HepG2 (cell line): ENCODE measurements at regions not wholly inside any gene's neighbourhood (a gene's known extent, or its start where the extent isn't known, plus 50 kb on each side); places are given as distances from the start of the nearest gene placed in this dataset.

Experiments
- ISX ChIP-seq: sonication (generic); formaldehyde crosslinking; conservative IDR thresholded peaks from 2 replicates; pipeline ENCODE4 v1.5.0; 2020; ENCODE audit warnings: missing genetic modification reagents
- RAD51 ChIP-seq: fragments of 450-650 bp; IDR thresholded peaks from 2 replicates; pipeline ENCODE4 v1.6.1; 2016; ENCODE audit warnings: borderline replicate concordance
- REPIN1 ChIP-seq: sonication (generic); formaldehyde crosslinking; IDR thresholded peaks from 2 replicates; pipeline ENCODE4 v1.8.0; 2022; ENCODE audit warnings: missing genetic modification reagents, low read depth, mild to moderate bottlenecking, borderline replicate concordance
- SP2 ChIP-seq: sonication (generic); formaldehyde crosslinking; IDR thresholded peaks from 2 replicates; pipeline ENCODE4 v1.5.1; 2020; ENCODE audit warnings: mild to moderate bottlenecking, missing genetic modification reagents
- U2AF2 ChIP-seq: fragments of 200-400 bp; formaldehyde crosslinking; IDR thresholded peaks from 2 replicates; pipeline ENCODE4 v1.6.1; 2017; ENCODE audit warnings: low read depth, mild to moderate bottlenecking, low read length
- ZNF225 ChIP-seq: sonication (generic); formaldehyde crosslinking; IDR thresholded peaks from 2 replicates; pipeline ENCODE4 v1.4.0; 2020; ENCODE audit warnings: mild to moderate bottlenecking, missing genetic modification reagents
- ZNF256 ChIP-seq: sonication (generic); formaldehyde crosslinking; conservative IDR thresholded peaks from 2 replicates; pipeline ENCODE4 v1.4.0; 2020; ENCODE audit warnings: missing genetic modification reagents
- ZNF644 ChIP-seq: IDR thresholded peaks from 2 replicates; pipeline ENCODE4 v1.6.1; 2016; ENCODE audit warnings: low read depth
- TF ChIP-seq, protein P1 (sequence below): sonication (generic); formaldehyde crosslinking; IDR thresholded peaks from 2 replicates; pipeline ENCODE4 v1.5.0; 2020; ENCODE audit warnings: mild to moderate bottlenecking, missing genetic modification reagents
- TF ChIP-seq, protein P2 (sequence below): sonication (generic); formaldehyde crosslinking; conservative IDR thresholded peaks from 2 replicates; pipeline ENCODE4 v1.4.0; 2020; ENCODE audit warnings: missing genetic modification reagents
- TF ChIP-seq, protein P3 (sequence below): sonication (generic); formaldehyde crosslinking; IDR thresholded peaks from 2 replicates; pipeline ENCODE4 v1.8.1; 2023; ENCODE audit warnings: mild to moderate bottlenecking, moderate library complexity, missing genetic modification reagents
- TF ChIP-seq, protein P4 (sequence below): sonication (generic); formaldehyde crosslinking; IDR thresholded peaks from 2 replicates; pipeline ENCODE4 v1.4.0; 2020; ENCODE audit warnings: mild to moderate bottlenecking, missing genetic modification reagents
- TF ChIP-seq, protein P5 (sequence below): sonication (generic); formaldehyde crosslinking; IDR thresholded peaks from 2 replicates; pipeline ENCODE4 v1.8.0; 2022; ENCODE audit warnings: mild to moderate bottlenecking, missing genetic modification reagents, moderate library complexity
- TF ChIP-seq, protein P6 (sequence below): sonication (generic); formaldehyde crosslinking; IDR thresholded peaks from 2 replicates; pipeline ENCODE4 v1.8.1; 2022; ENCODE audit warnings: low read depth, mild to moderate bottlenecking, missing genetic modification reagents
- TF ChIP-seq, protein P7 (sequence below): sonication (generic); formaldehyde crosslinking; IDR thresholded peaks from 2 replicates; pipeline ENCODE4; 2020; ENCODE audit warnings: missing genetic modification reagents, mild to moderate bottlenecking, borderline replicate concordance

DNA sequence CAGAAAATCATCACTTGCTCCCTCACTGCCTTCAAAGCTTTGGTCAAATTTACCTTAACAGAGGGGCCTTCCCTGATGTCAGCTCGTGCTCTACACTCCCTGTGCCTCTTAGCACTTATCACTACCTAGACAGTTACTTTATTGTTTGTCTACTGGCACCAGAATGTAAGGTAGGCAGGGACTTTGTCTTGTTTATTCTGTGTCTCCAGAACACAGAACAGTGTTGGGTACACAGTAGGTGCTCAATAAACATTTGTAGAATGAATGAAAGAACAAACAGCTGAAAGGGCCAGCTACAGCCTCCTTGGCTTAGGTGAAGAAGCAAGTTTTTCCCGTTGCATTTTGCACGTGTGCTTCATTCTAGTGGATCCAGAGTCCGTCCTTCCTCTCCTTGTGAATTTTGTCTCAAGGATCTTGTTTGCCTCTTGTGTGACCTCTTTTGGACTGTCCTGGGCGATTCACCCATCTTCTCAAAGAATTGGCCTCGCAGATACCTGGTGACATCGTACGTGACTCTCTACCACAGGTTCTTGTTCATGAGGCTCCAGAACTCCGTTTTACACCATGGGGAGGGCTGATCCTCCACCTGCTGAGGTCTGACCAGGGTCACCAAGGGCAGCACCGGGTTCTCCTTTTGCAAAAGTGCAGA lies 84.2 kb upstream of the ARMC2 start (continued):
- TF ChIP-seq REPIN1 (CRISPR knock-in tag) (peak; percentile 83), ZNF225 (CRISPR knock-in tag) (no peak), RAD51 (no peak), ZNF644 (CRISPR knock-in tag) (peak; percentile 77; the same call in 1 of the 2 replicates), ISX (no peak), SP2 (CRISPR knock-in tag) (no peak), ZNF256 (no peak), U2AF2 (no peak)
- TF ChIP-seq, protein P1, sequence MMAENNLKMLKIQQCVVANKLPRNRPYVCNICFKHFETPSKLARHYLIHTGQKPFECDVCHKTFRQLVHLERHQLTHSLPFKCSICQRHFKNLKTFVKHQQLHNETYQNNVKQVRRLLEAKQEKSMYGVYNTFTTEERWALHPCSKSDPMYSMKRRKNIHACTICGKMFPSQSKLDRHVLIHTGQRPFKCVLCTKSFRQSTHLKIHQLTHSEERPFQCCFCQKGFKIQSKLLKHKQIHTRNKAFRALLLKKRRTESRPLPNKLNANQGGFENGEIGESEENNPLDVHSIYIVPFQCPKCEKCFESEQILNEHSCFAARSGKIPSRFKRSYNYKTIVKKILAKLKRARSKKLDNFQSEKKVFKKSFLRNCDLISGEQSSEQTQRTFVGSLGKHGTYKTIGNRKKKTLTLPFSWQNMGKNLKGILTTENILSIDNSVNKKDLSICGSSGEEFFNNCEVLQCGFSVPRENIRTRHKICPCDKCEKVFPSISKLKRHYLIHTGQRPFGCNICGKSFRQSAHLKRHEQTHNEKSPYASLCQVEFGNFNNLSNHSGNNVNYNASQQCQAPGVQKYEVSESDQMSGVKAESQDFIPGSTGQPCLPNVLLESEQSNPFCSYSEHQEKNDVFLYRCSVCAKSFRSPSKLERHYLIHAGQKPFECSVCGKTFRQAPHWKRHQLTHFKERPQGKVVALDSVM (CRISPR knock-in tag), result no peak
- TF ChIP-seq, protein P2, sequence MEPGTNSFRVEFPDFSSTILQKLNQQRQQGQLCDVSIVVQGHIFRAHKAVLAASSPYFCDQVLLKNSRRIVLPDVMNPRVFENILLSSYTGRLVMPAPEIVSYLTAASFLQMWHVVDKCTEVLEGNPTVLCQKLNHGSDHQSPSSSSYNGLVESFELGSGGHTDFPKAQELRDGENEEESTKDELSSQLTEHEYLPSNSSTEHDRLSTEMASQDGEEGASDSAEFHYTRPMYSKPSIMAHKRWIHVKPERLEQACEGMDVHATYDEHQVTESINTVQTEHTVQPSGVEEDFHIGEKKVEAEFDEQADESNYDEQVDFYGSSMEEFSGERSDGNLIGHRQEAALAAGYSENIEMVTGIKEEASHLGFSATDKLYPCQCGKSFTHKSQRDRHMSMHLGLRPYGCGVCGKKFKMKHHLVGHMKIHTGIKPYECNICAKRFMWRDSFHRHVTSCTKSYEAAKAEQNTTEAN, result peak; percentile 90
- TF ChIP-seq, protein P3, sequence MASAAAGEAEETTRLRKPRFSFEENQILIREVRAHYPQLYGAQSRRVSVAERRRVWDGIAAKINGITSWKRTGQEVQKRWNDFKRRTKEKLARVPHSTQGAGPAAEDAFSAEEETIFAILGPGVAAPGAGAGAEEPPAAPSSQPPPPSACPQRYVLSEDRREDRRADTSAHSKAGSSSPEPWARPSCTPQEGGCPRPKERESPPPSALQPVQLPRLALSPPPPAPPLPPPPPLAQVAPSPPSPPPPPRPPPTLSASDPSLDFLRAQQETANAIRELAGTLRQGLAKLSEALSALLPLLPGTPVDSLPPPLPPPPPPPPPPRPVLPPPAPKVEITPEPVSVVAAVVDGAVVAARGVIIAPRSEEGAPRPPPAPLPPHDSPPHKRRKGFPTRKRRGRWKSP (CRISPR knock-in tag), result no peak
- TF ChIP-seq, protein P4, sequence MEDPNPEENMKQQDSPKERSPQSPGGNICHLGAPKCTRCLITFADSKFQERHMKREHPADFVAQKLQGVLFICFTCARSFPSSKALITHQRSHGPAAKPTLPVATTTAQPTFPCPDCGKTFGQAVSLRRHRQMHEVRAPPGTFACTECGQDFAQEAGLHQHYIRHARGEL (CRISPR knock-in tag), result no peak
- TF ChIP-seq, protein P5, sequence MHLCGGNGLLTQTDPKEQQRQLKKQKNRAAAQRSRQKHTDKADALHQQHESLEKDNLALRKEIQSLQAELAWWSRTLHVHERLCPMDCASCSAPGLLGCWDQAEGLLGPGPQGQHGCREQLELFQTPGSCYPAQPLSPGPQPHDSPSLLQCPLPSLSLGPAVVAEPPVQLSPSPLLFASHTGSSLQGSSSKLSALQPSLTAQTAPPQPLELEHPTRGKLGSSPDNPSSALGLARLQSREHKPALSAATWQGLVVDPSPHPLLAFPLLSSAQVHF (CRISPR knock-in tag), result no peak
- TF ChIP-seq, protein P6, sequence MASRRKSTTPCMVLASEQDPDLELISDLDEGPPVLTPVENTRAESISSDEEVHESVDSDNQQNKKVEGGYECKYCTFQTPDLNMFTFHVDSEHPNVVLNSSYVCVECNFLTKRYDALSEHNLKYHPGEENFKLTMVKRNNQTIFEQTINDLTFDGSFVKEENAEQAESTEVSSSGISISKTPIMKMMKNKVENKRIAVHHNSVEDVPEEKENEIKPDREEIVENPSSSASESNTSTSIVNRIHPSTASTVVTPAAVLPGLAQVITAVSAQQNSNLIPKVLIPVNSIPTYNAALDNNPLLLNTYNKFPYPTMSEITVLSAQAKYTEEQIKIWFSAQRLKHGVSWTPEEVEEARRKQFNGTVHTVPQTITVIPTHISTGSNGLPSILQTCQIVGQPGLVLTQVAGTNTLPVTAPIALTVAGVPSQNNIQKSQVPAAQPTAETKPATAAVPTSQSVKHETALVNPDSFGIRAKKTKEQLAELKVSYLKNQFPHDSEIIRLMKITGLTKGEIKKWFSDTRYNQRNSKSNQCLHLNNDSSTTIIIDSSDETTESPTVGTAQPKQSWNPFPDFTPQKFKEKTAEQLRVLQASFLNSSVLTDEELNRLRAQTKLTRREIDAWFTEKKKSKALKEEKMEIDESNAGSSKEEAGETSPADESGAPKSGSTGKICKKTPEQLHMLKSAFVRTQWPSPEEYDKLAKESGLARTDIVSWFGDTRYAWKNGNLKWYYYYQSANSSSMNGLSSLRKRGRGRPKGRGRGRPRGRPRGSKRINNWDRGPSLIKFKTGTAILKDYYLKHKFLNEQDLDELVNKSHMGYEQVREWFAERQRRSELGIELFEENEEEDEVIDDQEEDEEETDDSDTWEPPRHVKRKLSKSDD (CRISPR knock-in tag), result no peak; the same call in 1 of the 2 replicates
- TF ChIP-seq, protein P7, sequence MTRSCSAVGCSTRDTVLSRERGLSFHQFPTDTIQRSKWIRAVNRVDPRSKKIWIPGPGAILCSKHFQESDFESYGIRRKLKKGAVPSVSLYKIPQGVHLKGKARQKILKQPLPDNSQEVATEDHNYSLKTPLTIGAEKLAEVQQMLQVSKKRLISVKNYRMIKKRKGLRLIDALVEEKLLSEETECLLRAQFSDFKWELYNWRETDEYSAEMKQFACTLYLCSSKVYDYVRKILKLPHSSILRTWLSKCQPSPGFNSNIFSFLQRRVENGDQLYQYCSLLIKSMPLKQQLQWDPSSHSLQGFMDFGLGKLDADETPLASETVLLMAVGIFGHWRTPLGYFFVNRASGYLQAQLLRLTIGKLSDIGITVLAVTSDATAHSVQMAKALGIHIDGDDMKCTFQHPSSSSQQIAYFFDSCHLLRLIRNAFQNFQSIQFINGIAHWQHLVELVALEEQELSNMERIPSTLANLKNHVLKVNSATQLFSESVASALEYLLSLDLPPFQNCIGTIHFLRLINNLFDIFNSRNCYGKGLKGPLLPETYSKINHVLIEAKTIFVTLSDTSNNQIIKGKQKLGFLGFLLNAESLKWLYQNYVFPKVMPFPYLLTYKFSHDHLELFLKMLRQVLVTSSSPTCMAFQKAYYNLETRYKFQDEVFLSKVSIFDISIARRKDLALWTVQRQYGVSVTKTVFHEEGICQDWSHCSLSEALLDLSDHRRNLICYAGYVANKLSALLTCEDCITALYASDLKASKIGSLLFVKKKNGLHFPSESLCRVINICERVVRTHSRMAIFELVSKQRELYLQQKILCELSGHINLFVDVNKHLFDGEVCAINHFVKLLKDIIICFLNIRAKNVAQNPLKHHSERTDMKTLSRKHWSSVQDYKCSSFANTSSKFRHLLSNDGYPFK, result no peak
